NCI-H510A treated with DMSO at 0.1 percent for 48 hours (cell line): ENCODE measurements at regions not wholly inside any gene's neighbourhood (a gene's known extent, or its start where the extent isn't known, plus 50 kb on each side); places are given as distances from the start of the nearest gene placed in this dataset.

ENCODE experiments used
- DNase-seq: peaks from one replicate; lab custom pipeline; 2025; lab: John Stamatoyannopoulos, UW

DNA sequence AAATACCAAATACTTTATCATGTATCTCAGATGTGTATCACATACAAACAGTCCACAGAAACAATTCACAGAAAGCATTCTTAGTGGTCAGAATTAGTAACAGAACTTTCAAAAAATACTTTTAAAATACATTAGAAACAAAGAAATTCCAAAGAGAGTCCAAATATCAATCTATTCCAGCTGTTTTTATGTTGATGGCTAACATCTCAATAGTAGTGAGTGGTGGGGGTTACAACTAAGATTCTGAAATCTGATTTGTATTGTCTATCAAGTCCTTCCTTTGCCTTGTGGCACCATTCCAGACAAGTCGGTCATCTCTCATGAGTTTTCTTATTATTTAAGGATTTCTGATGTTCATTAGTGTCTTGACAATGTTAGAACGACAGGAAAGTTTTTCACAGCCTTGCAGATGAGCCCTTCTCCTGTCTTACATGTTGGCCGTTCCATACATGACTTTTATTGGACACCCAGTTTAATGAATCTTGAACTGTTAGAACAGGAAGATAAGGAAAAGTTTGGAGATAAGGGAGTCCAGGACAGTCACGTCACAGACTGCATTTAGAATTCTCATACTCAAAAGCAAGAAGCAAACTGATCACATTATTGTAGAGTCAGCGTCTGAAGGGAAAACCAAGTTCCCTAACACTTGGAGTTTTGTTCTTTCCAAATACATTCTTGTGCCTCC lies 410.3 kb downstream of the PID1 start:
- no peak for DNase-seq

DNA sequence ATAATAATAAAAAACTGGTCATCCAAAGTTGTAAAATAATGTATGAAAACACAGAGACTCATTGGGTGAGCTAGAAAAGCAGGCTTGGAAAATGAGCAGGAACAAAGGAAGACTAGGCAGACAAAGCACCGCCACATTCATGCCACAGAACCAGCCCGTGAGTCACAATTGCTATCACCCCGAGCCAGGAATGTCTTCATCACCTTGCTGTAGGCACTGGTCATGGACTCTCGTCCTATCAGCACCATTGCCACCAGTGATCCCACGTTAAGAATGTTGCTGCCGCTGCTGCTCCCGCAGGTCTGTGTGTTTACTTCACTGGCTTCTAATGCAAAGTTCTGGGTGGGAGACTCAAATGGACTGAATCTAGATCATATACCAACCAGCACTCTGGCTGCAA lies 417.9 kb downstream of the PID1 start:
- DNase-seq = no peak

DNA sequence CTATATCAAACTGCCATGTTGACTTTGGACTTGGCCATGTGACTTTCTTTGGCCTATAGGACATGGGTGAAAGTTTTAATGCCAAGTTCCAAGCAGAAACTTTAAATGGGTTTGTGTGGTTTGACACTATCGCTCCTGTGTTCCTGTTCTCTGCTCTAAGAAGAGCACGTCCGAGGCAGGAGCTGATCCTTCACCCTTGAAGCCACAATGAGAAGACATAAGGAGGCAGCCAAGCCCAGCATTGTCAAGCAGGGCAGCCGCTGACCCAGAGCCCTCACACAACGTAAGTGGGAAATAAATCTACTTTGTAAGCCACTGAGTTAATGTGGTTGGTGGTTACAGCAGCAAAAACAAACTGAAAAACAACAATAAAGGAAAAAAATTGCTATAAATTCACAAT lies 422.4 kb downstream of the PID1 start:
- DNase-seq = no peak

DNA sequence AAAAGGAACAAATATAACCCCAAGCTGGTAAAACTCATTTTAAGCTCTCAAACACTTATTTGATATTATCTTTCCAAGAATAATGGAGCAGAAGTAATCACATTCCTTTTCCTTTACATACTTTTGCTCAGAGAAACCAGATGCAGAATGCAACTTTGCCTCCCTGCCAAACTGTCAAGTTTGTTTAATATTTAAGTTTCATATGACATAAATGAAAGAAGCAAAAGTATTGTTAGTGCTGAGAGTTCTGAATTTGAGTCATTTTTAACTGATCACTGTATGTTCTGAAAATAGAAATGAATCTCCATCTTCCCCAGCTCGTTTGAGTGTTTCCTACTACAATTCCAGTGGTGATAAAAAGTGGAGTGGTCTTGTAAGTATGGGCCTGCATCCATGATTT lies 423.4 kb downstream of the PID1 start:
- no peak for DNase-seq

DNA sequence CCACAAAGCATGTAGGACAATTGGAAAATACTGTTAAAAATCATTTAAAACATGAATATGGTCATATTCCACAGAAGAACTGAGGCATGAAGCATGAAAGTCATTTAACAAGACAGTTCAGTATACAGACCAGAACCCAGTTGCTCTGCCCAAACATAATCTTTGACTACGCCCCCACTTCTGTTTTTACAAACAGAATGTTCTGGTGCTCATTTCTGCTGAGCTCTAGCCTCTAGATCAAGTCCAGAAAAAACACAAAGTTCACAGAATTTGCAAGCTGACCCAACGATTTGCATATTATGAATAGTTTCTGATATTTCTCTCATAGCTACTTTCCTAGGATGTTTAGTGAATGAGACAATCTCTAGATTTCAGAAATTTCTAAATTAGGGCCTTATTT lies 424.9 kb downstream of the PID1 start:
- DNase-seq = no peak

DNA sequence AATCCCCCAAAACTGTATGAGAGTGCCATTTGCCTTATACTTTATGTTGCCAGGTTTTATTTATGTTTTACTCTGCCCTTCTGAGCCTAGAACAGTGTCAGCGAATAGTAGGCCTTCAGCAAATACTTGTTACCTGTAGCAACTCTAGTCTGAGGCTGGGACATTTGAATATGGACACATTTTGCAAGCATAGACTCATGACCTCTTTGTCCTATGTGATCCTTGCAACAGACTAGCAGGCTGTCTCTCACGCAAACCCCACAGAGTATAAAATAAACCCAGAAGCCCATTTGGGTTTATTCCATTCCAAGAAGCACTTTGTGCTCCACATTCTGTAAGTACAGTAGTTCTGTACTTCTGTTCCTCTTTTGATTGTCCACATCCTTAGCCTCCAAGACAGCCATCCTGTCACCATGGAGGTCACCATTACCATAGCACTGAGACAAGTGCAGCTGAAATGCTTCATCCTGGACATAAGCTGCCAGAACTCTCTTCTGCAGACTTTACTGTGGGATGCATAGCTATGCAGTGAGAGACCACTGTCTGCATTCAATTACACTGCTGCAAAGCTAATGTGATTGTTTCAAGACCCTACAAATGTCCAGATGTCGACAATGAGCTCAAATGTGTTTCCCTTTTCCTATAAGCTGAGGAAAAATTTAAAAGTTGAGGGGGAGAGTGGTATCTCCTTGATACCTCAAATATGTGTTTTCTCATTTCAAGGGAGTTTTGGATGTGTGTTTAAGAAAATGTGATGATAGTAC lies 425.7 kb downstream of the PID1 start:
- no peak for DNase-seq

DNA sequence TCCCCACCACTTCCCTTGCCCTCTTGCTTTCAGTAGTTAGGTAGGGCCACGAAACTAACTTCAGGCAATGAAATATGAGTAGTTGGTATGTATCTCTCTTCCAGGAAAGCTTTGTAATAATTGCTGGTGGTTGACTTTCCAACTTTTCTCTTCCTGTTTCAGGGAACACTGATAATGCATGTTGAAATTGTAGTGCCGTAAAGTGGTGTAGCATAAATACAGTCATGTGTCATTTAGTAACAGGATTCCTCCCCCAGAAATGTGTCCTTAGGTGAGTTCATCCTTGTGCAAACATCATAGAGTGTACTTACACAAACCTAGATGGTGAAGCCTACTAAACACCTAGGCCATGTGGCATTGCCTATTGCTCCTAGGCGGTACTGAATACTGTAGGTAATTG lies 429.2 kb downstream of the PID1 start:
- DNase-seq = peak; percentile 94

DNA sequence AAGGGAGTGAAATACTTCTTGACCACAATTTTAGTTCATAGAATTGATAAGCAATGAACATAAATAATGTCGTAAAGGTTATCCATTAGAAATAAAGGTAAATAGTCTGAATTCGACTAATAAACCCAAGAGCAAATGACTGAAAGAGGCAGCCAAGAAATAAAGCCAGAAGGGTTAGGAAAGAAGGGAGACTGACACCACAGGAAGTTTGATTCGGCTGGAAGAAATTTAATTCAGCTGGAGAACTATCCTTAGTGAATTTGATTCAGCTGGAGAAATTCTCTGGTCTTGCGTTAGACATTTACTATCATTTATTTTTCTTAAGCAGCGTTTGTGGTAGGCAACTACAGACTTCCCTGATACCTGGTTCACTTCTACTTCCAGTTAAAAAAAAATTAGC lies 429.6 kb downstream of the PID1 start:
- DNase-seq = no peak

DNA sequence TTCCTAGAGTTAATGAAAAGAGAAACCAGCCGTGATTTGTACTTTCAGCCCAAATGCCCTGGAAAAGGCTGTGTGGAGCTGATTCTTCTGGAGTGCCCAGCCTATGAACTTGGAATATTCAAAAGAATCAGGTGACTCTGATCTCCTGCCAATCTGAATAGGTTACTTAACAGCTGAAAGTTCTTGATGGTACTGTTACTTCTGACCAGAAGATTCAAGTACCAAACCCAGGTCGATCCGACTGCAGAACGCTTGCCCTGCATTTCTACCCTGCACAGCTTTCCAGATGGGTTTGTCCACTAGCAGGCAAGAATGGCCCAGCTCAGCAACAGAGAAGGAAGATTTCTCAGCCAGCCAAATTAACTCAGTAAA lies 430.4 kb downstream of the PID1 start:
- DNase-seq = no peak

DNA sequence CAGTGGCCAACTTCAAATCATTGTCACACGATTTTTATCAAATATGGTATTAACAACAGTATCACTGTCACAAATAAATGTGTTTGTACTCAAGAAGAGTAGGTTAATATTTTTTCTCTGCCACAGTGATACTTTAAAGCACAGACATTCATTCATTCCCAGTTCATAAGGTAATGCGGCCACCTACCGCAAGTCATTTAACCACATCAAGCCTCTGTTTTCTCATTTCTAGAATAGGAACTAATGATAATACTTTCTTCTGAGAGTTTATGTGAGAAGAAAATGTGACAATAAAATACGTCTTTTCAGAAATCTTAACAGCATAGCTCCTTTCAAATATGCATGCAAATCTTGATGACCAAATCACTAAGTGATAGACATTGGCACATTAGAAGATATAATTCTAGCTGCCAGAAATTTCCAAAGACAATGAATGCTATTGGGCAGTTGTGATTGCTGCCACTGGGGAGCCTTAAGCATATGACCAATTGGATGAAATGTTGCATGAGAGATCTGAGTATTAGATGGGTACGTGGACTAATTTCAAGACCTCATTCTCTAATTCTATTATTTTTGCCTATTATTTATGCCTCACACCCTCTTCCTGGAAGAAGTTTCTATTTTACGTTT lies 430.9 kb downstream of the PID1 start:
- DNase-seq = no peak

DNA sequence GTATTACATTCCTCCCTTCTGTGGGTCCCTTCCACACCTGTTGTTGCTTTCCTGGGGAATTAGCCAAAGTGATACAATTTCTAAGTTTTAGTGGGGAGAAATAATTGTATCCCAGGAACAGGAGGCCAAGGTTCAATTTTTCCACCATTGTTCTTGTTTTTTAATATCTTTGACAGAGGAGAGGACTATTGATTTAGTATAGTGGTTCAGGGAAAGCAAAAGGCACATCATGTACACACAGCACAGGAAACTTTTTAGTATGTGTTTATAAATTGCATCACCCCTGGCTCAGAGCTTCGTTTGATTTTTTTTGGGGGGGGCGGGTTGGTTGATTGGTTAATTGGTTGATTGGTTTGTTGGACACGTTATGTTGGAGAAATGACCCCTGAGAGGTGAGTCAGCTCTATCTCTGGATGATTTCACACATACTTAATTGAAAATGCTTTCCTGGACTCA lies 431.6 kb downstream of the PID1 start:
- DNase-seq = no peak

DNA sequence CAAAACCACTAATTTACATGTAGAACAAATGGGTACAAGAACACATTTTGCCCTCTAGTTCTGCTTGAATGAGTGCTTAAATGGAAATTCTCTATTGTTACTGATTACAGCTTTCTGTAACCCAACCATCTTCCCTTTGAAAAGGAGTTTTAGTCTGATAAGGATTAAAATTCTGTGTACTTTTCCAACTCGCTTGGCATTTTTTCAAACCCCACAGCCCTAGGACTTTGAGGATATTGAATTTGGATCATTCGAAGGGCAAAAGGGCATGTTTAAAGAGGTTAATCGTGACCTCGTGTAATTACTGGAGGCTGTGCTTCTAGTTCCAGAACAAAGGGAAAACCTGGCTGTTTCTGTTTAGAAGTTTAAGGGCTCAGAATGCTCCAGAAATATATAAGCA lies 432.3 kb downstream of the PID1 start:
- no peak for DNase-seq

DNA sequence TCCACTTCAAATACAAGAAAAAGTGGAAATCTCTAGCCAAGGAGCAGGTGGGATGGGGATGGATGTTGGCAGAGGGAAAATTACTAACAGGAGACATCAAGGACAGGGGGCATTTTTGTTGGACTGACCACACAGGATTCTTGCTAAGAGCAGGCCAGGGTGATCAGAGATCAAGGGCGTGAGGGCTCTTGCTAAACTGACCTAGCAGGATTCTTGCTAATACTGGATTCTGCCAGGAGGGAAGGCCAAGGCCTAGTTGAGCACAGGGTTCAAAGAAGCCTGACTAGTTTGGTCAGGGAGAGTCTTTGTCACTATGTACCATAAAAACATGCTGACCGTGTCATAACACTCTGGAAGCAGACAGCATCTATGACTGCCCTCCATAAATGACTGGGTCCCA lies 442.7 kb downstream of the PID1 start:
- DNase-seq = no peak

DNA sequence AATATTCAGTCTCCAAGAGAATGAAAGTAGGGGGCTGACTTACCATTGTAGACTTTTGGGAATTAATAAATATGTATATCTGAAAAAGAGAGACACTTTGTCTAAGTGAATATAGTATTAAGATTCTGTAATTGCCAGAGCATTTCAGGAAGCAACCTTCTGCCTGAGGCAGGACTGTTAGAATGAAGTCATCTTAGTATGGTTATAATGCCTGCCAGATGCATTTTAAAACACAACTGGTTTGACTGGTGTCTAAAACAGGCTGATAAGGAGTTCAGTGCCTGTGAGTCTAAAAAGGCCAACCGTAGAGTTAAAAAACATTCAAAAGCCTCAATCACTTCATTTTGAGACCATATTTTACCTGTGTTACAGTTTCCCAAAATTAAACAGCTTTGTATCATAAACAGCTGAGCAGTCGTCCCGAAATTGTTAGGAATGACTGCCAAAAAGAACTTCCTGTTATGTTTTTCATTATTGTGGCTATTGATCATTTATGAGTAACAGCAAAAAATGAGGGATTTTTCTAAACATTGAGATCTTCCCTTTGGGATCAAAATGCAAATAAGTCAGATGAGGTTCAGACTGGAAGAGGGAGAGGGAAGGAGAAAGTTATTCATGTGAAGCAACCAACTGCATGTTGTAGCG lies 443.9 kb downstream of the PID1 start:
- no peak for DNase-seq

DNA sequence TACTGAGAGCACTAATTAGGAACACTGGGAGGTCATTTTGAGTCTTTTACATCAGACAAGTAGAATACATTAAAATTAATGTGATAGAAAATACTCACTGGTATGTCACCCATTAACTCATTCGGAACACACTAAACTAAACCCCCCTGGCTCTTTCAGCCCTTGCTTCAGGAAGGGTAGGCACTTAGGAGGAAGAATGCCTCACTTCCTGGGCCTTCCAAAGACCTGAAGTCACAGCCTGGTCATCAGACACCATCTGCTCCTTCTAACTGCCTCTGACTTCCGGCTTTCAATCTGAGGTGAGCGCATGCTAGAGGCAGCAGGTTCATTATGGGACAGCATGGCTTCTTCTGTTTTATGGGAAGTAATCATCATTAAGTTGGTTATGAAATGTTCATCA lies 451.4 kb downstream of the PID1 start:
- no peak for DNase-seq

DNA sequence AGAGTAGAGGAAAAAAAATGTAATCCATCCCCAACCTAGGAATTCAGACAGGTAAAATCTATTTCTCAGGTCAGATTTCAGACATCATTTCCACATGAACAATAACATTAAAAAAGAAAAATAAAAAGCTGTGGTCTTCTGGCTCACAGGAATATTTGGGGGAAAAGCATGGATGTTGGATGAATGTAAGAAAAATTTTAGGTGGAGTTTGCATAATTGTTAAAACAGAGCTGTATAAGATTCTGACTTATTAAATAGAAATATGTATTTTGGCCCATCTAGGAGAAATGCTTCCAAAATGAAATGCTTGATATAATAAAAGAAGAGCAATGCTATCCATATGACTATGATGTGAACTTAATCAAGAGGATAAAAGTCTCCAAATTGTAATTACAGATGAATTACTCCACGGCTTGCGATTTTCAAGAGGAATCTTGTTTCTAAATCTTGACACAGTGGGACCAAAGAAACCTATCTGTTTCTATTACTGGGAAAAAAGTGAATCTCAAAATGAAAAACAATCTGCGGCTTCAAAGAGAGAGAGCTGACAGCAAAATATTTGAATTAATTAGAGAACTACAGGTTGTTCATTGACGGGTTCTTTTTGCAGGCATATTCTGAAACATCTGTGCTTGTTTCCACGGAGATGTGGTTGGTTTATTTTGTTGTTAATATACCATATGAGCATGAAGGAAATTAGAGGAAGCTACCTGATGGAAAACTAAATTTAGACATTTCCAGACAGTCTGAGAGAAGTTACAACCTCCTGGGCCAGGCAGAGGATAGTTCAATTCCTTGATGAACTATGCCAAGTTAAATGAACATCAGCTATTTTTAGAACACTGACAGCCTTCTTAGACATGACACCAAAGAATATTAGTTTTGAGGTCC lies 468.7 kb downstream of the PID1 start:
- DNase-seq = no peak

DNA sequence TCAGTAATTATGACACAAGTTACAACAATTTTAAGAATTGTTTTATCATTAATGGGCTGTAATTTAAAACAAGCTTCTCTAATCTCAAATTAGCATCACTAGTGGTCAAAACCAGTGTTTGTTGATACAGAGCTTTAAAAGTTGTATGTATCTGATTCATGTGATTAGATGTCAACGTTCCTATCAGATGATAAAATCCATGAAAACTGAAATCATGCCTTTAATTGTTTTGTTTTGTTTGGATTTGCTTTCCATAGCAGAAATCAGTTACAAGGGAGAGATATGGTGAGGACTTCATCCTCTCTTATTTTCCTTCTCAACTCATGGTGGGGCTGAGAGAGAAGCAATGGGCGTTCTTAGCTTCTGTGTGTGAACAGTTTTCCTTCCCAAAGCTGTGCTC lies 469.6 kb downstream of the PID1 start:
- DNase-seq = no peak

DNA sequence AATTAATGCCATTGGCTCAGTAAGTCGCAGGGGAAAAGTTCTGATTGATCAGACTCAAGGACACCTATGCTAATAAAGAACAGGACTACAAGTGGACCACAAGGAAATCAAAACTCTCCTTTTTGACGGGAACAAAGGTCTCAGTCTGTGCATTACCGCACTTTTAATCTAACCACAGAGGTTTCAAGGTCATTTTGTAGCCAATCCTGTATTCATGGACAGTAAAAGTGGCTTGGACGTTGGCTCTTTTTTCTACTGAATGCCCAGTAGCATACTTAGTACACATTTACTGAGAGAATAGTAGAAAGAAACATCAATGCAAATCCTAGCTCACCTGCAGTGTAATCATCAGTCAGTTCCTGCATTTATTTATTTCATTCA lies 471.9 kb downstream of the PID1 start:
- no peak for DNase-seq

DNA sequence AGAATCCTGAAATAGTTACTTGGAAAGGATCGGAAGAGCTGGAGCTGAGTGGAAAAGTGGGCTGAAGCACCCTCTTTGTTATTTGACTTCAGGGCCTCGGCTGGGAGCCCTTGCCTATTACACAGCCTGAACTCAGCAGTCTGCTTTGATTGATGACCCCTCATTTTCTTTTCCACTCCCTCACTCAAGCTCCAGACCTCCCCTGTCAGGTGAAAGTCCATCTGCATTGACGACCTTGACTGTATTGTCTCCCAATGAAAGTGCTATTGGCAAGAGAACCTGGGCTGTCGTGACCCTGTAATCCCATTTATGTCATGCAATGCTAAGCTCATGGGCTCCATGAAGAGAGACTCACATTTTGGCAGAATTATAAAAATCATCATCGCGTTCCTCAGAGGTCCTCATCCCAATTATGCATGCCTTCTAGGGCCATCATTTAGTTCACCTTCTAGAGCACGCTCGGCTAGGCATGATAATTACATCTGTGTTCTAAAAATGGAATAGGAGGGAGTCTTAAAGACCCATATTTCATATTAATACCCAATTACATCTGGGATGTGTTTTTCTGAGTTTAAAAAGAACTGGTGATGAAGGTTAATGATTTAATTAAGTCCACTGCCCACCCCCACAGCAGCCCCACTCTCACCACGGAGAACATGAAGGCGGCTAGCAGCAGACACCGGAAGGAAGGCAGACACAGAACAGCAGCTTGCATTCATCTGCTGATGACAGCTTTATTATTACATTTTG lies 472.5 kb downstream of the PID1 start:
- no peak for DNase-seq

DNA sequence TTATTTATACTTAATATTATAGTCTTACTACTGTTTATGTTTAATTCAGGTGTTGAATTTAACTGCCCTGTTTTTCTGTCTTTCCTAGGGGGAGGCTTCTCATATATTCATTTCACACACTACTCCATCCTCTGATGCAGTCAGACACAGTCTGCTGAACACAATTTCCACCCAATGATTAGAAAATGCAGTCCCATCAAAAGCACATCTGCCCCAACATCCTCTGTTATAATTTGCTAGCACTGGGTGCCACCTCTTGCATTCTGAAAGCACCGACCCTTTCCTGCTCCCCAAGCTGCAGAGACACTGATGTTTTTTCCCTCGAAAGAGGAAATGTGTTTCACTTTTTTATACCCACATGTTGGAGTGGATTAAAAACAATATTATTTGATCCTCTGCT lies 474.7 kb downstream of the PID1 start:
- no peak for DNase-seq

DNA sequence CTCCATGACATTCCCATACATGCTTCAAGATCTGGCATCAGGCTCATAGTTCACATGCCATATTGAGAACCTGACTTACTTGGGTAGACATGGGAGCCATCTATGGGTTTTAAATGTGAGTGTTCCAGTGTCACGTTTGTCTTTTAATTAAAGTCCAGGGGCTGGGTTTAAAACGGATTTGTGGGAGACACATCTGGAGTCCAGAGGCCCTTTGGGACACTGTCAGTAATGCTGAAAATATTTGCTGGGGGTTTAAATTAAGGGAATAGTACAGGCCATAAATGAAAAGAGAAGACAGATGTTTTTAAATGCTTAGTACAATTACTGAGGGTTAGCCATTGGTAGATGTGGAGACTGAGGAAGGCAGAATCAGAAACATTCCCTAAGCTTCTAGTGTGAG lies 478.0 kb downstream of the PID1 start:
- DNase-seq = no peak
